ENCODE measurements at regions not wholly inside any gene's neighbourhood (a gene's known extent, or its start where the extent isn't known, plus 50 kb on each side); places are given as distances from the start of the nearest gene placed in this dataset.

DNA sequence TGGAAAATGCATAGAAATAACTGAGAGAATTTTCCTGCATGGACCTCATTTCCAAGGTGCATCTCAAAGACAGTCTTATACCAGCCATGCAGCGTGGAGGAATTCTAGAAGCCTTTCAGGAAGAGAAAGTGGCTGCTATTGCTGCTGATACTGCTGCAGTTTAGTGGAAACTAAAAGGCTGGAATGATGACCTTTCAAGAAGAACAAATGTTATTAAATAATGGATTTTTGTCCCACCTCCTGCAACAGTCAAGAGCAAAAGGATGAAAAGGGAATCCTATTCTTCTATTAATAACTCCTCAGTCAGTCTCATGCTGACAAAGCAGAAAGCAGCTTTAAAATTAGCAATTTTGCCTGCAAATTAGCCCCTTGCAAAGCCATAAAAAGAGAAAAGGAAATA is 68.2 kb upstream of the C1orf87 start:
- no peak for DNase-seq

- no peak for DNase-seq
Observed at GRCh38 chr1:60141276-60141675, 67.7 kb upstream of the C1orf87 start.

DNA sequence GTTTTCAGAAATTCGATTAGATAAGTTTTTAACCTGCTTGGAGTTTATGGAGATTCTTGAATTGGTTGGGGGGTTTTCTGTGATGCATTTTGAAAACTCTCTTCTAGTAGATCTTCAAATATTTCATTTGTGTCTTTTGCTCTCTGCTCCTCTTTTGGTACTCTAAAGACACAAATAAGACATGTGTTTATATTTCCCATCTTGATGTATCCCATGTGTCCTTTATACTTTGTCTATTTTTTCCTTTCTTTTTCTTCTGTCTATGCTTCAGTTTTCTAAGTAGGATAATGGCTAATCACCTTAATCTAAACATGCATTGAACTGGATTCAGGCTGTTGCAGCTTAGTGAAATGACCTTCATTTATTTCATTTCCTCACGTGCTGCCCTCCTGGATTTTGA is 63.8 kb upstream of the C1orf87 start:
- no peak for DNase-seq

DNA sequence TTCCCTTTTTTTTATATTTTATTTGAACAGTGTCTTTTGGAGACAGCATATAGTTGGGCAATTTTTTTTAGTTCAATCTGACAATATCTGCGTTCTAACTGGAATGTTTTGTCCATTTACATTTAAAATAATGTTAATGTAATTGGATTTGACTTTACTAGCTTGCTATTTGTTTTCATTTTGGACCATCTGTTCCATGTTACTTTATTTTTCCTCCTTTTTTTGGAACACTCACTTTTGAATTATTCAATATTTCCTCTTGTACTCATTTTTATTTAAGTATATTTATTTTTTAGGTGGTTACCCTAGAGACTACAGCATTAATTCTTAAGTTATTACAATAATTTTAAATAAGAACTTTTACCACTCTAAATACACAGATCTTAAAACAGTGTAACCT is 62.8 kb upstream of the C1orf87 start:
- no peak for DNase-seq

- DNase-seq = no peak
Observed at GRCh38 chr1:60134716-60135115, 61.1 kb upstream of the C1orf87 start.

DNA sequence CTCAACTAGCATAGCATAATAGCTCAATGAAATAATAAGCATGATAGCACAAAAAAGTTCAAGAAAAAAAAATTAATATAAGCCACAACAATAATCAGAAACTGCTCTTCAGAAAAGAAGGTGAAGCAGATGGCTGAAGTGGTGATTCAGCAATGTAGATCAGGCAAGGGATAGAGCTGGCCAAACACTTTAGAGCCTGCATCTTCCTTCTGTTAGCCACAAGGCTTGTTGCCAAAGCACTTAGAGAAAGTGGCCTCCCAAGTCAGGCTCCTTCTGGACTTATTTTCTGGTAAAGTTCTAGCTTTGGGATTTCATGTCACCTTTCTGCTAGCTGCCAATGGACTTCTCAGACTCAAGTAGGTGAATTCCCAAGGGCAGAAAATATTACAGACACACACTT is 60.3 kb upstream of the C1orf87 start:
- no peak for DNase-seq

GRCh38 chr1:60133000-60133673 is 59.6 kb upstream of the C1orf87 start:
- no peak for DNase-seq

DNA sequence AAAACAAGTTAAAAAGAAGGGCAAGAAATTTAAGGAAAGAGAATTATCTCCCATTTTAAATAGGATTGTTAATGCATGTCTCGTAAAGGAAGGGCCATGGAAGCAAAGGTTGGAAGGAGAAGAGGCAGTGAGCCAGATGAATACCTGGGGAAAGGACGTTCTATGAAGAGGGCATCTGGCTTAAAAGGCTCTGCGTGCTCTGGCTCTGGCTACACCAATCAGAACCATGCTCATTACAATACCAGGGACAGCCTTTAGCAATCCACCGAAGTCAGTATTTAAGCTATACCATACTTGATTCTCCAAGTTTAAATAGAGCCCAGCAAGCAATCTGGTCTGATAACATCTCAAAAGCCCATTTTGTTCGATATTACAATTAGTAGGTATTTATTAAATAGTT is 58.5 kb upstream of the C1orf87 start:
- DNase-seq = no peak

- DNase-seq = no peak
Observed at GRCh38 chr1:60130703-60131102, 57.1 kb upstream of the C1orf87 start.

DNA sequence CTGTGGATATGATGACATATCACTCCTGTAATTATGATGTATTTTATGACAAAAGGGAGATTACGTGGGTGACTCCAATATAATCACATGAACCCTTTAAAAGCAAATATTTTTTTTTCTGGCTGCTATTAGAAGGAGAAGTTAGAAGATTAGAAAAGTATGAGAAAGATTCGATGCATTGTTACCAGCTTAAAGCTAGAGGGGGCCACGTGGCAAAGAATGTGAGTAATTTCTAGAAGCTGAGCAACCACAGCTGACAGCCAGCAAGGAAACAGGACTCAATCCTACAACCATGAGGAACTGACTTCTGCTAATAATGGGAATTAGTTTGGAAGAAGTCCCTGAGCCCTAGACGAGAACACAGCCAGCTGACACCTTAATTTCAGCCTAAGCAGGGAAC is 56.3 kb upstream of the C1orf87 start:
- DNase-seq = no peak

GRCh38 chr1:60126723-60127122 is 53.2 kb upstream of the C1orf87 start:
- peak; percentile 18 for DNase-seq
